ENCODE measurements at regions not wholly inside any gene's neighbourhood (a gene's known extent, or its start where the extent isn't known, plus 50 kb on each side); places are given as distances from the start of the nearest gene placed in this dataset.
A peak's percentile ranks its signal among the peaks of the same experiment; 100 is the strongest.

DNA sequence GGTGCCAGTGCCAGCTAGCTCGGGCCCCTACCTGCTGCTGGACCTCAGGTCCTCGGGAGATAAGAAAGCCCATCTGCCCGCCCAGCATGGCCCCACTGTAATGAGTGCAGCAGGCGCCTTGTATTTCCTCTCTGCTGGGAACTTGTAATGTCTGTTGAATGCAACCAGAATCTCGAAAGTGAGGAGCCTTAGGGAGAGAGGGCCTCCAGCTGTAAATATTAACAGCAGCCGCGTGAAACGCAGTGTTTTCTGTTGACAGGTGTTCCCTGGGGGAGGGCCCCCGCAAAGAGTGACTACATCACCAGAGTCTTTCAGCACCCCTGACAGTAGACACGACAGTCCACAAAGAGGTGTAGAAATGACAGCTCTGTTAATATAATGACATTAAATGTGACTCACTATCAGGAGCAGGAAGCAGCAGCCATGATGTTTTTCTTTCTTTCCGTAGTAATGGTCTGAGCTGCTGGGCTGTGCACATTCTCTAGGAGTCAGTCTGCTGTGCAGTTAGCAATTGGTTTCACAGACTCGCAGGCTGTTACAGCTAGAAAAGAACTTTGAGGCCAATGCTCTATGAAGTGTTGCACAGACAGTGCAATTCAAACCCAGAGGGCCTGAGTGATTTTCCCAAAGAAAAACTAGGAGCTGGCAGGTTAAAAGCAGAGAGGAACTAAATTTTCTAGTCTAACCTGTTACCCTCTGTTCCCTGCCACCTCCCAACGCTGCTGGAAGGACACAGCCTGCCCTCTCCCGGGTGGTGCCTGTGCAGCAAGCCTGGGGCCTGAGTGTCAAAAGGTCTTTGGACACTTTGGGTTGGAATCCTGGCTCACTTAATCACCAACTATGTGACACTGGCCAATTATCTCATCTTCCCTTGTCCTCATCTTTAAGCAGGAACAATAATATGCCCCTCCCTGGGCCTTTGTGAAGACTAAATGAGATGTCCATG, 58.6 kb upstream of the WASF3 start:
- Mint-ChIP-seq H3K27me3 (no peaks in the 10 kb centered on the region), H3K4me3 (no peak overlapping the region), H3K36me3 (no peaks in the 10 kb centered on the region), H3K4me1 (ENCODE audit: unreplicated experiment) (peaks cover 20% of the 10 kb centered on the region), H3K27ac (peak overlapping the region; percentile 74), H3K9me3 (no peaks in the 10 kb centered on the region)
- TF ChIP-seq, protein P1, sequence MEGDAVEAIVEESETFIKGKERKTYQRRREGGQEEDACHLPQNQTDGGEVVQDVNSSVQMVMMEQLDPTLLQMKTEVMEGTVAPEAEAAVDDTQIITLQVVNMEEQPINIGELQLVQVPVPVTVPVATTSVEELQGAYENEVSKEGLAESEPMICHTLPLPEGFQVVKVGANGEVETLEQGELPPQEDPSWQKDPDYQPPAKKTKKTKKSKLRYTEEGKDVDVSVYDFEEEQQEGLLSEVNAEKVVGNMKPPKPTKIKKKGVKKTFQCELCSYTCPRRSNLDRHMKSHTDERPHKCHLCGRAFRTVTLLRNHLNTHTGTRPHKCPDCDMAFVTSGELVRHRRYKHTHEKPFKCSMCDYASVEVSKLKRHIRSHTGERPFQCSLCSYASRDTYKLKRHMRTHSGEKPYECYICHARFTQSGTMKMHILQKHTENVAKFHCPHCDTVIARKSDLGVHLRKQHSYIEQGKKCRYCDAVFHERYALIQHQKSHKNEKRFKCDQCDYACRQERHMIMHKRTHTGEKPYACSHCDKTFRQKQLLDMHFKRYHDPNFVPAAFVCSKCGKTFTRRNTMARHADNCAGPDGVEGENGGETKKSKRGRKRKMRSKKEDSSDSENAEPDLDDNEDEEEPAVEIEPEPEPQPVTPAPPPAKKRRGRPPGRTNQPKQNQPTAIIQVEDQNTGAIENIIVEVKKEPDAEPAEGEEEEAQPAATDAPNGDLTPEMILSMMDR (conservative IDR thresholded peaks at IDR 0.05) = no peak
- no peak for DNase-seq (ENCODE audit: extremely low spot score, unreplicated experiment)

DNA sequence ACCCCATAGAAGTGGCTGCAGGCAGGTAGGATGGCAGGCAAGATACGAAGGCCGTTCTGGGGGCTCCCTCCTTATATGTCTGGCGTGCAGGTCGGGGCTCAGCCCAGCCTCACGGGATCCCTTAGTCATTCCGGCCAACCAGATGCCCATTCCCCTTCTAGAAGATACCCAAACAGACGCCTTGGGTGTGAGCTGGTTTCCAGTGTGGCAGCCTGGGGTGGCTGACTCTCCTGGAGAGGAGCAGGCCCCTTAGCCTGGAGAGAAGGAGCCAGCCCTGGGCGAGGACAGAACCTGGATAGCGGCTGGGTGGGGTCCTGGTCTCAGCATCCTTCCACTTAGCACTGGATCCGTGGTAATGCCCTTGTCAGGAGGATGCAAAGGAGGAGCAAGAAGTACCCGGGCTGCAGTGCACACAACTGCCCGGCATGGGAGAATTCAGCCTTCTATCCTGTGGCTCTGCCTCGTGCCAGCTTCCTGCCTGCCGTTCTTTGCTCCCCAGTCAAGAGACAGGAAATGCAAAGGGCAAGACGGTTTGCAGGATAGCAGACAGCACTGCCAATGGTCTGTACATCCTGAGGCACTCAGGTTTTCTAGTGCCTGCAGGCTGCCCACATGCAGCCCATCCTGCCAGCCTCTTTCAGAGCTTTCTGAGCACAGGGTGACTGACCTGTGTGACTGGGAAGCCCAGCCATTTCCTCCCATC, 56.7 kb upstream of the WASF3 start:
- TF ChIP-seq, protein P1 (conservative IDR thresholded peaks at IDR 0.05) = no peak
- DNase-seq (ENCODE audit: extremely low spot score, unreplicated experiment) = no peak
- Mint-ChIP-seq H3K4me1 (ENCODE audit: unreplicated experiment) (peaks cover 20% of the 10 kb centered on the region), H3K27ac (no peak overlapping the region), H3K36me3 (no peaks in the 10 kb centered on the region), H3K4me3 (no peak overlapping the region), H3K27me3 (no peaks in the 10 kb centered on the region), H3K9me3 (no peaks in the 10 kb centered on the region)

DNA sequence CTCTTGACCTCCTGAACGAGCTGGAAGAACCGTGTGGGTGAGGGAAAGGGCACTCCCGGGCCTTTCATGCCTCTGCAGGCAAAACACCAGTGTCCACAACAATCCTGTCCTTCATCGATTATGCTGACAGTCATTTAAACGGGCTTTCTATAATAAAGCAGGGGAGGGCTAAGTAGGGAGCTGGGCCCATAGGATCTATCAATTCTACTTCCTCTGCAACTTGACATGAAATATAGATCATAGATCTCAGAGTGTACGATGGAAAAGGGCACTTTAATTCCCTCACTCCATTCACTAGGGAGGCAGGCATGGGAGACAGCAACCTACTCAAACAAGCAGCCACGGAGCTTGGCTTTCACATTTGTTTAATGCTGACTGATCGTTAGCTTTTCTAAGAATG, 55.8 kb upstream of the WASF3 start:
- Mint-ChIP-seq H3K4me1 (ENCODE audit: unreplicated experiment) (peaks cover 20% of the 10 kb centered on the region), H3K27ac (no peak overlapping the region), H3K27me3 (no peaks in the 10 kb centered on the region), H3K9me3 (no peaks in the 10 kb centered on the region), H3K36me3 (no peaks in the 10 kb centered on the region), H3K4me3 (no peak overlapping the region)
- DNase-seq (ENCODE audit: extremely low spot score, unreplicated experiment) = no peak
- TF ChIP-seq, protein P1 (conservative IDR thresholded peaks at IDR 0.05) = no peak

DNA sequence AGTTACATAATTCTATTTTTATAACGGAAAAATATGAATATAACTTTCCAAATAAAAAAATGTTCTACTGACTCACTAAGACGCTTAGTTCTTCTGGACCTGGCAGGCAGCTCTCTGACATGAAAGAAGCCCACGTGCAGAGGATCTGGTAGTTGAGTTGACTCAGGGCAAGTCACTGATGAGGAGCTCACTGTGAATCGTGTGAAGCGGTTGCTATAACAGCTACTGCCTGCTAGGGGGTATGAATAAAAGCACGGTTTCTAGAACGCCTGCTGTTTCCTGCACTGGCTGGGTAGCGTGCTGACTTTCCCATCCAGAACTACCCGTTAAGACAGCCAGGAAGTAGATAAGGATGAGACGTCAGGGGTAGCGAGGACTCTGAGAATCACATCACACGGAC, 54.7 kb upstream of the WASF3 start:
- TF ChIP-seq, protein P1 (conservative IDR thresholded peaks at IDR 0.05) = no peak
- Mint-ChIP-seq H3K4me3 (no peak overlapping the region), H3K27me3 (no peaks in the 10 kb centered on the region), H3K9me3 (no peaks in the 10 kb centered on the region), H3K27ac (no peak overlapping the region), H3K36me3 (no peaks in the 10 kb centered on the region), H3K4me1 (ENCODE audit: unreplicated experiment) (peaks cover 15% of the 10 kb centered on the region)
- no peak for DNase-seq (ENCODE audit: extremely low spot score, unreplicated experiment)

DNA sequence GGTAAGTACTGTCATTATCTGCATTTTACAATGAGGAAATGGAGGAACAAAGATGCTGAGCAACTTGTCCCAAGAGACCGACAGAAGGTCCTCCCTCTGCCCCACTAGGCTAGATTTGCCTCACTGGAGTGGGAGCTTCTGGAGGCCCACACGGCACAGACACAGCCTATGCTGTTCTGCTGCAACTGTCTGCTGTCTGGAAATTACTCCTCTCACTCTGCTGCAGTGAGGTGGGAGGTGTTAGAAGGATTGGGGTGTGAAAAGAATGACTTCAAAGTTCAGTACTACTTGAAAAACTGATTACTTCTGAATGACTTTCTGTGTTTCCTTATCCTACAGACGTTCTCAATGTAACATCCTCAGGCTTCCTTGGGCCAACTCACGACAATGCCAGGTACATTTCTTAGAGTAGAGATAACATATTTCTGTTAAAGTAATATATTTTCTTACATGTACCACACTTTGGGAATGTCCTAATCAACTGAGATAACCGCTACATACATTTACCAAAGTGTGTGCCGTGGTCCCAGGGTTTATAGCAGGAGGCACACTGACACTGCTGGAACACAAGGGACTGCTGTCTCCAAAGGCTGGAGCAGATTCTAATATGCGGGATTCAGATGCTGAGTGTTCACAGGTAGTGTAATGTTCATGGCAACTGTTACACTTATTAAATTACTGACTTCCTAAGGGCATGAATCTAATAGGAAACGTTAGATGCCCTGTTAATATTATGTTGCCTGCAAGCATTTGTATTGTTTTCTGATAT, 53.5 kb upstream of the WASF3 start:
- Mint-ChIP-seq H3K36me3 (no peaks in the 10 kb centered on the region), H3K27me3 (no peaks in the 10 kb centered on the region), H3K4me1 (ENCODE audit: unreplicated experiment) (peaks cover 6% of the 10 kb centered on the region), H3K4me3 (no peak overlapping the region), H3K27ac (no peak overlapping the region), H3K9me3 (peaks cover 3% of the 10 kb centered on the region)
- DNase-seq (ENCODE audit: extremely low spot score, unreplicated experiment) = no peak
- TF ChIP-seq, protein P1 (conservative IDR thresholded peaks at IDR 0.05) = no peak
